IPS-18a (cell line): ENCODE measurements at regions not wholly inside any gene's neighbourhood (a gene's known extent, or its start where the extent isn't known, plus 50 kb on each side); places are given as distances from the start of the nearest gene placed in this dataset.

Experiments
- H3K27ac ChIP-seq: one replicate; pipeline ENCODE4 v1.5.1; 2013; ENCODE audit warnings: low read length
- H3K27me3 ChIP-seq: one replicate; pipeline ENCODE4 v1.6.1; 2013; ENCODE audit warnings: mild to moderate bottlenecking, low read length; ENCODE audit not compliant: control insufficient read depth, insufficient read depth
- H3K36me3 ChIP-seq: one replicate; pipeline ENCODE4 v1.6.1; 2013; ENCODE audit warnings: low read depth, low read length; ENCODE audit not compliant: control insufficient read depth
- H3K4me1 ChIP-seq: one replicate; pipeline ENCODE4 v1.6.1; 2013; ENCODE audit warnings: low read depth, low read length; ENCODE audit not compliant: control insufficient read depth
- H3K4me3 ChIP-seq: one replicate; pipeline ENCODE4 v1.5.1; 2013; ENCODE audit warnings: low read length
- H3K9ac ChIP-seq: one replicate; pipeline ENCODE4 v1.6.1; 2013; ENCODE audit warnings: mild to moderate bottlenecking, low read length, moderate library complexity
- H3K9me3 ChIP-seq: one replicate; pipeline ENCODE4 v1.6.1; 2013; ENCODE audit warnings: low read depth, low read length; ENCODE audit not compliant: control insufficient read depth

DNA sequence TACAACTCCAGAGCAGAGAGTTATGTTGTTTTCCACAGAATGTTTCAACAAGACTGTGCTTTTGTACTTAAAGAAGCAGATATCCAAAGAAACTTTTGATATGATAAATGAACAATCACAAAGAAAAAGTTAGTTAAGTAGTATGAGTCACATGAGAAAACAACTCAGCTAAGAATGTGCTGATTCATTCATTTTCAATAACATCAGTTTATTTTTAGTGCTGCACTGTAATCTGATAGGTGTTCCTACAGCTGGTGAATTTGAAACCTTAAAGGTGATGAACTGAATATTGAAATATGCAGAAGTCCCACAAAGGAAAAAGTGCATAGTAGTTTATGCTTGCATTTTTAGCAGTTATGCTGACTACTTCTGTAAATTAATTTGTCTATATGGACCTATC, 180.3 kb upstream of the TENM3 start:
- no peaks in the 10 kb centered on the region for H3K36me3 ChIP-seq
- H3K27ac ChIP-seq = no peak overlapping the region
- no peaks in the 10 kb centered on the region for H3K9me3 ChIP-seq
- H3K4me1 ChIP-seq = peaks cover 11% of the 10 kb centered on the region
- H3K9ac ChIP-seq = no peak overlapping the region
- no peak overlapping the region for H3K4me3 ChIP-seq
- no peaks in the 10 kb centered on the region for H3K27me3 ChIP-seq

DNA sequence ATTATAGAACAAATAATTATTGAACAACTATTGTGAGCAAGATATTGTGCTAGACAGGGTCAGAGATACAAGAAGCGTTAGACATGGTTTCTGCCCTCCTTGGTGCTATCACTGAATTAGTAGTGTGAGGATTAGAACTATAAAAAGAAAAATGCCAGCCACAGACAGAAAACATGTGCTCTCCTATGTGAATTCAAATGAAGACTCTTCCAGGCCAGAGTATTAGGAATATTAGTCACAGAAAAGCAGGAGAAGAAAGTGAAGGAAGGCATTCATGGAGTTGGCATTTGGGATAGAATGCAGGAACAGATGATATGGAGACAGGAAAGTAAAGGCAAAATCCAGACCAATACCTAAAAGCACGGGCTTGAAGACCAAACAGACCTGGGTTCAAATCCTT, 179.6 kb upstream of the TENM3 start:
- Histone ChIP-seq H3K27me3 (no peaks in the 10 kb centered on the region), H3K9ac (no peak overlapping the region), H3K27ac (no peak overlapping the region), H3K9me3 (no peaks in the 10 kb centered on the region), H3K36me3 (no peaks in the 10 kb centered on the region), H3K4me1 (peaks cover 15% of the 10 kb centered on the region), H3K4me3 (no peak overlapping the region)

- no peak overlapping the region for H3K27ac ChIP-seq
- peaks cover 15% of the 10 kb centered on the region for H3K4me1 ChIP-seq
- H3K36me3 ChIP-seq = no peaks in the 10 kb centered on the region
- no peaks in the 10 kb centered on the region for H3K9me3 ChIP-seq
- H3K27me3 ChIP-seq = no peaks in the 10 kb centered on the region
- no peak overlapping the region for H3K4me3 ChIP-seq
- H3K9ac ChIP-seq = no peak overlapping the region
These were observed 177.9 kb upstream of the TENM3 start for GRCh38 chr4:182065255-182065654.

DNA sequence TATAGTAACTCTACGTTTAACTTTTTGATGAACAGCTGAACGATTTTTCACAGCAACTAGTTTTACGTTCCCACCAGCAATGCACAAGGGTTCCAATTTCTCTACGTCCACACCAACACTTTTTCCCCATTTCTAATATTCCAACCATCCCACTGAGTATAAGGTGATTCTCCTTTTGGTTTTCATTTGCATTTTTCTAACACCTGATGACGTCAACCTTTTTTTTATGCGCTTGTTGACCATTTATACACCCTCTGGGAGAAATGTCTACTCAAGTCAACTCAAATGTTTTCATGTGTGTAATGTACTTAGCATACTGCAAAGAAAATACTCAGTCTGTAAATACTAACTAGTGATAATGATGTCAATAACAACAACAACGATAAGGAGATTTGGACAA, 177.2 kb upstream of the TENM3 start:
- Histone ChIP-seq H3K27ac (no peak overlapping the region), H3K9ac (no peak overlapping the region), H3K36me3 (no peaks in the 10 kb centered on the region), H3K4me1 (peaks cover 15% of the 10 kb centered on the region), H3K9me3 (no peaks in the 10 kb centered on the region), H3K27me3 (no peaks in the 10 kb centered on the region), H3K4me3 (no peak overlapping the region)

GRCh38 chr4:182067828-182068227, 175.4 kb upstream of the TENM3 start:
- H3K27ac ChIP-seq = no peak overlapping the region
- H3K36me3 ChIP-seq = no peaks in the 10 kb centered on the region
- H3K9ac ChIP-seq = no peak overlapping the region
- no peaks in the 10 kb centered on the region for H3K27me3 ChIP-seq
- no peak overlapping the region for H3K4me3 ChIP-seq
- peaks cover 12% of the 10 kb centered on the region for H3K4me1 ChIP-seq
- no peaks in the 10 kb centered on the region for H3K9me3 ChIP-seq

GRCh38 chr4:182068920-182069319, 174.3 kb upstream of the TENM3 start:
- Histone ChIP-seq H3K36me3 (no peaks in the 10 kb centered on the region), H3K9ac (no peak overlapping the region), H3K4me1 (peaks cover 7% of the 10 kb centered on the region), H3K27me3 (no peaks in the 10 kb centered on the region), H3K9me3 (no peaks in the 10 kb centered on the region), H3K27ac (no peak overlapping the region), H3K4me3 (no peak overlapping the region)

DNA sequence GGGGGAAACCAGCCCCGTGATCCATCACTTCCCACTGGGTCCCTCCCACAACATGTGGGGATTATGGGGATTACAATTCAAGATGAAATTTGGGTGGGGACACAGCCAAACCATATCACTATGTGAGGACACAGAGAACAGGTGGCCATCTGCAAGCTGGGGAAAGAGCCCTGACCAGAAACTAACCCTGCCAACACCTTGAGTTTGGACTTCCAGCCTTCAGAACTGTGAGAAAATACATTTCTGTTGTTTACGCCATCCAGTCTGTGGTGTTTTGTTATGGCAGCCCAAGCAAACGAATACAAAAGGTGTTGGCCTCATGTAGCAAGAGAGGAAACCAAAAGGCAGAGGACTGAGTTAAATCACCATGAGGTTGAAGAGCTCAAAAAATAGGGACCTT, 169.9 kb upstream of the TENM3 start:
- Histone ChIP-seq H3K36me3 (no peaks in the 10 kb centered on the region), H3K9ac (no peak overlapping the region), H3K27me3 (no peaks in the 10 kb centered on the region), H3K9me3 (no peaks in the 10 kb centered on the region), H3K4me1 (peaks cover under 1% of the 10 kb centered on the region), H3K27ac (no peak overlapping the region), H3K4me3 (no peak overlapping the region)

- H3K36me3 ChIP-seq = no peaks in the 10 kb centered on the region
- no peaks in the 10 kb centered on the region for H3K4me1 ChIP-seq
- no peak overlapping the region for H3K27ac ChIP-seq
- H3K4me3 ChIP-seq = no peak overlapping the region
- H3K9me3 ChIP-seq = no peaks in the 10 kb centered on the region
- no peak overlapping the region for H3K9ac ChIP-seq
- H3K27me3 ChIP-seq = no peaks in the 10 kb centered on the region
These were observed 169.1 kb upstream of the TENM3 start for GRCh38 chr4:182074139-182074538.

GRCh38 chr4:182074810-182075209, 168.4 kb upstream of the TENM3 start:
- no peaks in the 10 kb centered on the region for H3K27me3 ChIP-seq
- H3K27ac ChIP-seq = no peak overlapping the region
- H3K9ac ChIP-seq = no peak overlapping the region
- H3K36me3 ChIP-seq = no peaks in the 10 kb centered on the region
- H3K4me1 ChIP-seq = no peaks in the 10 kb centered on the region
- H3K9me3 ChIP-seq = no peaks in the 10 kb centered on the region
- H3K4me3 ChIP-seq = no peak overlapping the region

DNA sequence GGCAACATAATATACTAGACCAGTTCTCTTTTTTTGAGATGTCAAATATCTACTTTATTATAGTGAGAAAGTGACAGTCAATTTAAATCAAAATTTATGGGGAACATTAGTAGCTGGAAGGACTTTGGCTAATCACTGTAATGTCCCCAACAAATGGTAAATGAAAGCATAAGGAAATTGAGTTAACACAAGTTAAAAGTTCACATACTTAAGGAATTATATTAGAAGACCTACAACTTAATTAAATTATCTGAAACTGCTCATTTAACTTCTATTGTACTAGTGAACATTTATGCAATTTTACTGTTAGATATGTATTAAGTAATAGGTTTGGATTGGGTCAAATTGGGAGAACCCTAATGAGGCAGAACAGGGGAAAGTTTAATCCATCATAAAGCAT, 160.3 kb upstream of the TENM3 start:
- no peaks in the 10 kb centered on the region for H3K36me3 ChIP-seq
- no peak overlapping the region for H3K27ac ChIP-seq
- H3K4me3 ChIP-seq = no peak overlapping the region
- H3K27me3 ChIP-seq = no peaks in the 10 kb centered on the region
- no peak overlapping the region for H3K9ac ChIP-seq
- no peaks in the 10 kb centered on the region for H3K9me3 ChIP-seq
- peaks cover 46% of the 10 kb centered on the region for H3K4me1 ChIP-seq

GRCh38 chr4:182083671-182084410, 159.4 kb upstream of the TENM3 start:
- peak overlapping the region; percentile 46 for H3K27ac ChIP-seq
- H3K36me3 ChIP-seq = no peaks in the 10 kb centered on the region
- no peaks in the 10 kb centered on the region for H3K27me3 ChIP-seq
- H3K9me3 ChIP-seq = no peaks in the 10 kb centered on the region
- peaks cover 46% of the 10 kb centered on the region for H3K4me1 ChIP-seq
- H3K9ac ChIP-seq = peak overlapping the region; percentile 4
- peak overlapping the region; percentile 16 for H3K4me3 ChIP-seq

DNA sequence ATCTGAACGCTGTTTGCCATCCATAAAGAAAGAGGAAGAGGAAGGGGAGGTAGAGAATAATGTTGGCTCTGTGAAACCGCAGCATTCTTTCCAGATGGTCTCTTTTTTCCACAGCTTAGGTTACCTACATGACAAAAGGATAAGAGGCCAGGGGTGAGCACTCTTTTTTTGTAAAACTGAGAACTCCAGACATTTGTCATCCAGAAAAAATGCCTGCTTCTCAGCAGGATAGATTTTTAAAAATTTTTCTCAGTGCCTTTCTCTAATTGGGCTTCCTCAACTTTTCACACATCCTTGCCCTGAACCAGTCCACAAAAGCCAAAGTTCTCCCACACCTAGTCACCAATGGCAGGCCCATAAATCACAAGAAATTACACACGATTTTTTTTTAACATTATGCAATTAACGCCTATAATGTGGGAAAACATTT, 158.1 kb upstream of the TENM3 start:
- Histone ChIP-seq H3K27me3 (no peaks in the 10 kb centered on the region), H3K9ac (no peak overlapping the region), H3K27ac (no peak overlapping the region), H3K4me1 (peaks cover 48% of the 10 kb centered on the region), H3K36me3 (no peaks in the 10 kb centered on the region), H3K9me3 (no peaks in the 10 kb centered on the region), H3K4me3 (peak overlapping the region; percentile 16)
